Chondrocyte (in vitro differentiated cells): ENCODE measurements at regions not wholly inside any gene's neighbourhood (a gene's known extent, or its start where the extent isn't known, plus 50 kb on each side); places are given as distances from the start of the nearest gene placed in this dataset.
A peak's percentile ranks its signal among the peaks of the same experiment; 100 is the strongest.

ENCODE experiments used
- DNase-seq: peaks from one replicate; pipeline ENCODE4 v3.0.0; 2021; ENCODE audit warnings: mixed read lengths, low spot score
- H3K27ac Mint-ChIP-seq: one replicate; pipeline ENCODE4 v1.8.0; 2021; ENCODE audit warnings: mild to moderate bottlenecking, moderate library complexity, mixed read lengths; ENCODE audit not compliant: unreplicated experiment
- H3K27me3 Mint-ChIP-seq: 2 replicates; pipeline ENCODE4 v1.8.0; 2021; ENCODE audit warnings: low read depth, mixed read lengths
- H3K36me3 Mint-ChIP-seq: 2 replicates; pipeline ENCODE4 v1.8.0; 2021; ENCODE audit warnings: low read depth, mixed read lengths
- H3K4me1 Mint-ChIP-seq: 2 replicates; pipeline ENCODE4 v1.8.0; 2021; ENCODE audit warnings: low read depth, mild to moderate bottlenecking, mixed read lengths
- H3K4me3 Mint-ChIP-seq: one replicate; pipeline ENCODE4 v1.8.0; 2021; ENCODE audit warnings: mild to moderate bottlenecking, moderate library complexity, mixed read lengths; ENCODE audit not compliant: unreplicated experiment
- H3K9me3 Mint-ChIP-seq: 2 replicates; pipeline ENCODE4 v1.8.0; 2021; ENCODE audit warnings: low read depth, mixed read lengths
- CTCF ChIP-seq: fragments of 200-600 bp; sonication (generic); IDR thresholded peaks from 2 replicates; pipeline ENCODE4 v1.5.0; 2021; ENCODE audit warnings: antibody characterized with exemption, mild to moderate bottlenecking, moderate library complexity

- TF ChIP-seq CTCF, result peak; percentile 92
- Mint-ChIP-seq H3K4me1 (no peaks in the 10 kb centered on the region), H3K9me3 (no peaks in the 10 kb centered on the region), H3K27ac (no peak overlapping the region), H3K36me3 (no peaks in the 10 kb centered on the region), H3K27me3 (peaks cover 17% of the 10 kb centered on the region), H3K4me3 (no peak overlapping the region)
- no peak for DNase-seq
Measured at GRCh38 chr3:20340324-20340928, 154.4 kb upstream of the SGO1 start.

- TF ChIP-seq CTCF, result no peak
- Mint-ChIP-seq H3K27ac (no peak overlapping the region), H3K4me1 (no peaks in the 10 kb centered on the region), H3K36me3 (no peaks in the 10 kb centered on the region), H3K4me3 (no peak overlapping the region), H3K9me3 (no peaks in the 10 kb centered on the region), H3K27me3 (peaks cover 10% of the 10 kb centered on the region)
- DNase-seq, result no peak
Measured at GRCh38 chr3:20336572-20336971, 150.6 kb upstream of the SGO1 start.

GRCh38 chr3:20334842-20335241 lies 148.8 kb upstream of the SGO1 start:
- H3K4me3 Mint-ChIP-seq, result no peak overlapping the region
- no peaks in the 10 kb centered on the region for H3K4me1 Mint-ChIP-seq
- H3K27ac Mint-ChIP-seq, result no peak overlapping the region
- no peak for TF ChIP-seq CTCF
- H3K9me3 Mint-ChIP-seq, result no peaks in the 10 kb centered on the region
- no peaks in the 10 kb centered on the region for H3K36me3 Mint-ChIP-seq
- H3K27me3 Mint-ChIP-seq, result peaks cover 8% of the 10 kb centered on the region
- DNase-seq, result no peak

- Mint-ChIP-seq H3K4me1 (peaks cover 7% of the 10 kb centered on the region), H3K9me3 (no peaks in the 10 kb centered on the region), H3K36me3 (no peaks in the 10 kb centered on the region), H3K4me3 (no peak overlapping the region), H3K27ac (no peak overlapping the region), H3K27me3 (no peaks in the 10 kb centered on the region)
- TF ChIP-seq CTCF, result no peak
- DNase-seq, result no peak
Measured at GRCh38 chr3:20327889-20328288, 141.9 kb upstream of the SGO1 start.

- Mint-ChIP-seq H3K27me3 (no peaks in the 10 kb centered on the region), H3K36me3 (no peaks in the 10 kb centered on the region), H3K9me3 (no peaks in the 10 kb centered on the region), H3K4me3 (no peak overlapping the region), H3K27ac (no peak overlapping the region), H3K4me1 (peaks cover 7% of the 10 kb centered on the region)
- TF ChIP-seq CTCF, result no peak
- DNase-seq, result no peak
Measured at GRCh38 chr3:20326541-20326940, 140.5 kb upstream of the SGO1 start.
